Heart left ventricle (tissue), 13 donors: ENCODE measurements at regions not wholly inside any gene's neighbourhood (a gene's known extent, or its start where the extent isn't known, plus 50 kb on each side); places are given as distances from the start of the nearest gene placed in this dataset.

Source experiments
- CTCF ChIP-seq, 12 donors: fragments of 200-600 bp; sonication (generic) in 4 of 12; IDR thresholded peaks; one replicate each; pipeline versions ENCODE4 v1.5.0 to v1.8.0; 2018 to 2022; ENCODE audit warnings: antibody characterized with exemption in 12 of 12, mild to moderate bottlenecking in 5 of 12
- POLR2A ChIP-seq, 2 donors: fragments of 450-650 bp; IDR thresholded peaks; one replicate each; pipeline ENCODE4 v1.6.1; 2017; ENCODE audit warnings: antibody characterized with exemption in 2 of 2, mild to moderate bottlenecking in 2 of 2, moderate library complexity in 2 of 2
- donor health status: ischemic (EF 13 %, LVEDD 7.1; RV severe dilation, severe dysfunction).
- donor health status: DM: no; HTN: yes; CAD: no.
- donor health status: DM: no; HTN: no; CAD: no.
- donor health status: ischemic (EF 25% LVEDD 6.9; RV normal size, moderate dysfunction).
- donor health status: ischemic (EF 25% LVEDD 5.7; RV mildly dilated, moderate dysfunction).
- donor health status: ischemic (EF 35%, LVEDD 5.7; RV mildly dilated, moderate dysfunction).
- donor health status: nonischemic (EF 11% LVEDD 7.7; RV severe dilation, severe dysfunction).
- donor health status: DM: yes; HTN: yes; CAD: no.
- donor health status: PGD.
- donor health status: ischemic (EF 29% LVEDD 5.4; RV normal size, mild dysfunction).
- donor health status: nonischemic (EF 23%, LVEDD 6.1; RV moderate dilation, normal function).

GRCh38 chr10:121216295-121216694 lies 365.1 kb downstream of the WDR11 start:
- TF ChIP-seq CTCF (IDR thresholded peaks at IDR 0.05) (no peak), POLR2A (IDR thresholded peaks at IDR 0.05) (no peak)
